Ecto neural progenitor cell (in vitro differentiated cells): ENCODE measurements at regions not wholly inside any gene's neighbourhood (a gene's known extent, or its start where the extent isn't known, plus 50 kb on each side); places are given as distances from the start of the nearest gene placed in this dataset.

ENCODE experiments used
- DNase-seq: peaks from one replicate; pipeline ENCODE4 v3.0.0-alpha.2; 2018; ENCODE audit warnings: low spot score

DNA sequence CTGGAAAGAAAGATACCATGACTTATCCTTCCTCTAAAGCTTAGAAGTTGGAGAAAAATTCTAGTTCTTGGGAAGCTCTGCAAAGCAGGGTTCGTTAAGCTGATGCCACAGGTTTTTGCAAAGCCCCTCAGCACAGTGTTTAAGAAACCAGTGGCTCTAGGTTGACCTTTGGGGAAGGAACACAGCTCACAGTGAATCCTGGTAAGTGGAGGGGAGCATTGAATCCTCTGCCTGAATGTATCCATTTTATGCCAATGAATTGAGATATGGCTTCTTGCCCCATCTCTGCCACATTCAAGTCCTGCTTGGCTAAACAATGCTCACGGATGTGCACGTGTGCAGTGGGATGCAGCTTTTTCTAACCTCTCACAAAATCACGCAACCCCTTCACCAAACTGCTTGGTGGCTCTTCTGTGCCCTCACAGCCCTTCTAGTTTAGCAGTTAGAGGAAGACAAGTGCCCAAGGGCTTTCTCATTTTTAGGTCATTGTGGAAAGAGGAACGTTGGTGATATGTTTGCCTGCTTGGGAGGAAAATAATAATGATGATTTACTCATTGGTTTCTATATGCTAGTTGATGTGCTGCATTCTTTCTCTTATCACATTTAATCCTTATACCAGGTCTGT, 111.3 kb downstream of the DAD1 start:
- DNase-seq = no peak

DNA sequence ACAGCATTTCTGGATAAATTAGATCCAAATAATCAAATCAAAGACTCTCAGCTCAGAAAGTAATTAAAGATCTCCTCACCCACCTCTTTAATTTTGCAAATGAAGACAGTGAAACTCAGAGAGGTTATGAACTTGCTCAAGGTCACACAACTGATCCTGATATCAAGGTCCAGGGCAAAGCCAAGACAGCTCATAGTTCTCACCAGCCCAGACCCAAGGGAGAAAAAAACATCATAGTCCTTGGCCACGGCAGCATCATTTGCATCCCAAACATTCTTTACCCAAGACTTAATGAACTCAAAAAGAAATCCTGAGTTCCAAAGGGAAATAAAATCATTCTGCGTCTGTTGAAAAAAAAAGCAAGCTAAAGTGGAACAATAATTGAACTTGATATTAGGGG, 112.1 kb downstream of the DAD1 start:
- DNase-seq = no peak

DNA sequence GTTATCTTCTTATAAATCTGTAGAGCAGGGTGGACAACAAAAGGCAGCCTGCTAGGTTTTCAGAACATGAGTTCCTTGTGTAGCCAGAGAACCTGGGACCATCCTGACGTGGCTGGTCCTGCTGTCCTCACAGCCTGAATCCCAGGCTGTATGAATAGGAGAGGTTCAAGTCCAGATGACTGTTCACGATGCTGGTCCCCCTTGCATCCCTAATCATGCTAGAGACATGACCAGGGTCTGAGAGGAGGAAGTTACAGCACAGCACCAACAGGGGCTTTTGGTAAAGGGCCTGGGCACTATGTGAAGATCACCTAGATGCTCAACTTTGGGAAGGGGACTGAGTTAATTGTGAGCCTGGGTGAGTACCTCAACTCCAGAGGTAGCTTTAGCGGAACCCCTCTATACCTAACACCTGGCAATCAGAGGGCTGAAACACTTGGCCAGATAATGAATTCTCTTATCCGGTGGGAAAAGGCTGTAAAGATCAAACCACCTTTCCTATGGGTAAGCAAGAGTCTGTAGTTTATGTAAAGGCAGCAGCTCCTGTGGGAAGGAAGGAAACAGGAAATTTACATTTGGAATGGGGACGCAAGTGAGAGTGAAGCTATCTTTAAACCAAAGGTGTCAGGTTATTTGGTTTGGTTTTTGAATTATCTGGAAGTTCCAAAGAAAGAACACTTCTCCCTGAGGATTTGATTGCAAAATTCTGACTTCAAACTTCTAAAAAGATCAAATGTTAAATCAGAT, 112.8 kb downstream of the DAD1 start:
- no peak for DNase-seq

DNA sequence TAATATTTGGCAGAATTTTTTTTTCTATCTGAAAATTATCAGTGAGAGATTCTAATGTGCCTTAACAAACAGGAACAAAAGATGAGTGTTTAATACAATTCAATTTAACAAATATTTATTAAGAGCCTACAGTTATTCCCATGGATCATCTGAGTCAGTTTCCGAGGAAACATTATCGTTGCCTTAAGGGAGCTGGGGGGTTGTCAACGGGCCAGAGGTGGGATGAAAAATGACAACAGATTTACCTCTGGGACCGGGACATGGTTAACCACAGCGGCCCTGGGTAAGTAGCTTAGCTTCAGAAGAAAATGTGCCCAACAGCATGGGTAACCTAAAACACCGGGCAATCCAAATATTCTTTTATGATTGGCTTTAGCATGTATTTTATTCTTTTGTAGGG, 113.6 kb downstream of the DAD1 start:
- no peak for DNase-seq

DNA sequence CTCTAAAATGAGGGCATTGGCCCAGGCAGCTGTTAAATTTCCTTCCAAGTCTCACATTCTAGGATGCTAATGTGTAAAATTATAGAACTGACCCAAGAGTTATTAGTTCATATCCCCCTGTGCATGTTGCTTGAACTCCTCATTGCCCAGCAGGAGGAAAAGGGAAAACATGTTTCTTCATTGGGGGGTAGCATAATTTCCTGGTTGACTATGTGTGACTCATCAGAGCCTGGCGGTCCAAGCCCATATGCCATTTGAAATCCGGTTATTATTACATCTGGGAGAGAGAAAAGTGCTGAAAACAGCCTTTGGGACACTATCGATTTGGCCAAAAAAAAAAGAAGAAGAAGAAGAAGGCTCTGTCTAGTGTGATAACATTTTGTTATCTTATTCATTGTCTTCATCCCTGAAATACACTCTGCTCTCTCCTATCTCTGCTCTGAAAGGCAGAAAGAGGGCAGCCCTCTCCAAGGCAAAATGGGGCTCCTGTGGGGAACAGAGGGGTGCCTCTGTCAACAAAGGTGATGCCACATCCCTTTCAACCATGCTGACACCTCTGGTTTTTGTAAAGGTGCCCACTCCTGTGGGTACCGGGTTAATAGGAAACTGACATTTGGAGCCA, 114.2 kb downstream of the DAD1 start:
- DNase-seq = no peak

DNA sequence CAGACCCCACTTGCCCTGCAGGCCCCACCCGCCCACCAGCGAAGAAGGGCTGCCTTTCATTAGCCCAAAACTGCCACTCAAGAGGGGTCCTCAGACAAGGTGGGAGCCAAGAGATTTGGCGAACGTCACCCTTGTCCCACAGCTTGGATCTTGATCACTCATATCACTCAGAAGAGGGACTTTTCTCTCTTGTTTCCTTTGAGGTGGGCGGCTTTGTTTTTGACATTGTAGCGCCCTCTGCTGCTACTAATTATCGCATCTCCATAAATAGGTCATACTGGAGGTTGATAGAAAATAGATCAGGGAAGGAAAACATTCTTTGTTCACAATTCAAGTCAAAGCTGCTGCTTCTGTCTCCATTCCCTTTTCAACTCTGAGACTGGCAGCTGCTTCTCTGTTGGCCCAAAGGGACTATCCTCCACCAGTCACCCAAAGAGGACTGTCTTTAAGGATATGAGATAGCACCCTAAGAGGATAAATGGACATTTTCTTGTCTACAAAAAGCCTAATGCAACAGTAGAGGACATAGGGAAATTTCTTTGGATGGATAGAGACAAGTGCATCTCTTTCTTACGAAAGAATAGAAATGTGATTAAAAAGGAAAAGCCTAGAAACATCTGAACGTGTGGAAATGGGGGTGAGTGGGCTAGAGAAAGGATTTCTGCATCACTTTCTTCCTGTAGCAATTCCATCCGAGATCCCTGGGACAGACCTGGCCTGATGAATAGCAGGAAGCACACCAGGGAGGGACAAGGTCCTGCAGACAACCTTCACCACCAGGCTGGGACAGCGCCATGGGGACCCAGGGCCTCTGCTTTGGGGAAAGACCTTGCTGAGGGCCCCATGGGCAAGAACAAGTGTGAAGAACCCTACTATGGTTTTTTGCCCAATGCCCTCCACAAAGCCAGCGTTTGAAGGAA, 115.8 kb downstream of the DAD1 start:
- DNase-seq = peak; percentile 60

DNA sequence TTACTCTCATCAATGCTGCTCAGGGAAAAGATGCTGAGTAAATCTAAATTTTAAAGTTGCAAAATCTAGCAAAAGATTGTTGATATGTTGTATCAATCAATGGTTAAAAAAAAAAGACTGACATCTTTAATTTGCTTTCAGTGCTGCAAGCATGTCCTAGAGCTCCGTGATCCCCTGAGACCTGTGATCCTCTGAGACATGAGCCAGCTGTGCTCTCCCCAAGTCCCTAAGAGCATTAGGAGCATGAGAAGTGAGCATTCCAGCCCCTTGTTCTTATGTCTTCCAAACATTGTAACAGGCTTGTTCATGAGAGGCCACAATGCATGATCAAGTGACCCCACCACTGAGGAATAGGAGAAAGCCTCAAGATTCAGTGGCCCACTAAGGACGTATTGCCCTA, 116.6 kb downstream of the DAD1 start:
- DNase-seq = no peak

DNA sequence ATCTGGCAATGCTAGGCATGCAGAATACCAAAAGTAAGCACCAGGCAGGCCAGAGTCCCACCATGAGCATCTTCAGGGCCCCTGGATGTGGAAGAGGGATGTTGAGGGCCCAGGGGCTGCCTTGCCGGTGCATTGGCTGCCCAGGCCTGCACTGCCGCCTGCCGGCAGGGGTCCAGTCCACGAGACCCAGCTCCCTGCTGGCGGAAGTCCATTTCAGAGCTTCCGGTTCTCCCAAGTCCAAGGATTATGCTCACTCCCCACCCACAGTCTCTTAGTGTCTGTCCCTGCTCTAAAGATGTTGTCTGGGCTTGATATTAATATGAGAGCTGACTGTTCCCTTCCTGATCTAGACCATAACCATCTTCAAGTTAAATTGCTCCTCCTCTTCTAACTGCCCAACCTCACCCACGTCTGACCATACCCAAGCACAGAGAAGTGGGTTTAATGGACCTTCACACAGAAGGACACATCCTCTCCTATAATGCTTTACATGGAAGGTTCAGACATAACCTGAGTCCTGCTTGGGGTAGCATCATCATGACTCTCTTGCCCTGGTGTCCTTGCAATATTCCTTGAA, 117.4 kb downstream of the DAD1 start:
- peak; percentile 66 for DNase-seq

DNA sequence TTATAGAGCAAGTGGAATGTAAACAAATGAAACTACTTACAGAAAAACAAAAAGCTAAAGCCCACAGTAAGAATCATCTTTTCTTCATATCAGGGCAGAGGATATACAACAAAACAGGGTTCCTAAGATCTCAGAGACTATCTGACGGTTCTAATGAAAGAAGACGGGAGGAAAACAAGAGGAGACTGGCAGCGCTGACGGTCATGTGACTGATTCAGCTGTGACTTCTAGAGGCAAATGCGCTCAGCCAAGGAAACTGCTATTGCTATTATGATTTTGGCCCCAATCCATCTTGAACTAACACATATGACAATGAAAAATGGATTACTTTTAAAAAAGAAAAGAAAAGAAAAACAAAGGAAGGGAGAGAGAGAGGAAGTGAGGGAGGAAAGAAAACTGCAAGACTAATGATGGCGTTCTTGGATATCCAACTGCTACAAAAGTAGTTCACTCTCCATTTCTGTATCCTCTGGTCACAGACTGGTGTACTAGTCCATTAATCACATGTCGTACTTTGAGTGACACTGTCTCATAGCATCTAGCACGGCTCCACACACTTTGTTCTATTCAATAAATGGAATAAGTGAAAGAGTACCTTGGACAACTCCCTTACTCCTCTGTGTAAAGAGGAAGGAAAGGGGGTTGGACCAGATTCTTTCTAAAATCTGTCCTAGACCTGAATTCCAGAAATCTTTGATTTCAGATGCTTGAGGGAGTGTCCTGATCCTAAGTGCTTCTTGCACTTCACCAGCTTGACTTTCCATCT, 119.3 kb downstream of the DAD1 start:
- no peak for DNase-seq

DNA sequence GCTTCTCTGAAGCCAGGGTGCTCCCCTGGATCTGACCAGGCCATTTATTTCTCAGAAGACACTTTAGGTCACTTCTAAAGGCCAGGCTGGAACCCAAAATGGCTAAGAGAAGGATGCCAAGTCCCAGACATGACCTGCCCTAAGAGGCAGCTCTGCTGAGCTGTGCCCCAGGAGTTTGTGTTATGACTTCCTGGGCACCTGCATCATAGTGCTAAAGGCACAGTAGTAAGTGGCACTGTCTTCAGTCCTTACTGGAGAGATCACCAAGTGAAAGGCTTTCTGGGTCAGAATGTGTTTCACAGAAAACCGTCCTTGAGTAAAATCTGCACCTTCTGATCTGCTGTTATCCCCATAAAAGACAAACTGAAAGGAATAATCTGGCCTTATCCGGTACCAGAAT, 120.2 kb downstream of the DAD1 start:
- DNase-seq = no peak

DNA sequence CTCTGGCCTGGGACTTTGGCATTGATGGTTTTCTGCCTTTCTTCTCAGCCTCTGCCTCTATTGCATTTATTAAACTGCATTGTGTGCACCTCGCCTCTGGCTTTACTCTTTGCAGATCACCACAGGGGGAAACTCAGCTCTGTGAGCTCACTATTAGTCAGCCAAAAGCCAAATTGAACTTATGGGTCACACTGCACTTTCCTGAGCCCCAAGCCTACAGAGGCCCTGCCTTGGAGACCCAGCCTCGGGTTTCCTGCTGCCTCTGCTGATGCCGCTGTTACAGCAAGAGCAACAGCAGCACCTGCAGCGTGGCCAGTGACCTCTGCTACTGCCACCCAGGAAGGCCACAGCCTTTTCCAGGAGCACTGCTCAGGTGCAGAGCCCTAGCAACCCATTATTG, 122.5 kb downstream of the DAD1 start:
- no peak for DNase-seq

DNA sequence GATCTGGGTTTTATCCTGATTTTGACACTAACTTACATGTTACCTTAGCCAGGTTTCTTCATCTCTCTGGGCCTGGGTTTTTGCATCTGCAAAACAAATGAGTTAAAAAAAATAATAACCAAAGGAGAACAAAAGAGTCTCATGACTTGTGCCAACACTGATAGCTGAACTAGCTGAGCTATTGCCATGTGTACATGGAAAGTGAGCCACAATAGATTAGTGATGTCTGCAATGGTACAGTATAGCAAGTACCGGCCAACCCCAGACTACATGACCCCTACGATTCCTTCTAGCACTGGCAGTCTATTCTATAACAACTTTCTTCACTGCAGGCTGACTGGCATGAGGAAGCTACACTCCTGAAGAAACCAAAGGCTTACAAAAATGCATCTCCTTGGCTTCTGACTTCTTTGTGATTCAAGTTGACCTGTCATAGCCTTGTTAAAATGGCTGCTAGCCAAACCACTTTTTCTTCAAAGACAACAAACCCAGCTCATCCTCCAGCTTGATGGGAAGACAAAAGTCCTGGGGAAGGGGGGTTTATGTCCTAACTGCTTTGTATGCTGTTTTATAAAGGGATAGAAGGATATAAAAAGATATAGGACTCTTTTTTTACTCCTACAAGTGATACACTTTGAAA, 123.7 kb downstream of the DAD1 start:
- no peak for DNase-seq

DNA sequence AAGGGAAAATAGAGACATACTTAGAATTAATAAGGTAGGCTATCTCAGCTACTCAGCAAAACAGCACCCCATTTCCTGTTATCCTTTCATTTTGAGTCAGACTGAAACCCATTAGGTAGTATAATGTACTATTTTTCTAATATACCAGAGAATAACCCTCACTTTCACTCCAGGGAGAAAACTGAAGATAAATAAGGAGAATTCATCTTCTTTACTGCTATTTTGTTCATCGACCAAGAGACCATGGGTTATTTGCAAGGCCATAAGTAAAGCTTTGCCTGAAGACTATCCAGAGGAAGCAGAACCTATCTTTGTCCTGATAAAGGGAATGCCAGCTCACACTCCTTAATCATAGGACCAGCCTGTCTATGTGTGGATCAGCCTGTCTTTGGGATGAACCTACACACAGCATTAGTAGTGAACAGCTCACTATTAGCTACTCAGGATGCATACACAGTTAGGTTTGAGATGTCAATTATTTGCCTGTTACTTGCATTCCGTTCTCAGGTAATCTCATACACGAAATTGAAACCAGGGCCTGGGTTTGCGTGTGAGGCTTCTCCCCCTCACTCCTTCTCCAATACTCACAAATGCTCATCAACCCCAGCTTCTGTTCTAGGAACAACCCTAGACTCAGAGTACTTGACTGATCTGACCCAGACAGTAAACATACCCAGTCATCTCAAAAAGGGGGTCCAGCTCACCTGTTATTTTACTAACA, 124.4 kb downstream of the DAD1 start:
- DNase-seq = no peak

DNA sequence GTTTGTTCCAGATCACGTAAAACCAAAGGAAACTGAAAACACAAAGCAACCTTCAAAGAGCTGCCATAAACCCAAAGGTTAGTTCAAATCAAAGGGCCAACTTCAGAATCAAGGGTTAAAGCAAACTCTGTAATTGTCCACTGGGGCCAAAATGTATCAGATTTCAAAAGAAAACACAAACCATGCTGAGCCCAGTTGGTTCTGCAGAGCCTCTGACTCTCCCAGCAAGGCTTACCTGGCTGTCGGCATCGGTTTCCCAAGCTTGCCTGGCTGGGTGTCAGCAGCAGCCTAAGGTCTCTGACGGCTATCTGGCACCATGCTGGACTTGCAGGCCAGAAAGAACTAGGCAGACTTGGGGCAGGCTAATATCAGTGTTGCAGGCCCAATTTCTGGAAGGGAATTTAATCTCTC, 125.3 kb downstream of the DAD1 start:
- no peak for DNase-seq

DNA sequence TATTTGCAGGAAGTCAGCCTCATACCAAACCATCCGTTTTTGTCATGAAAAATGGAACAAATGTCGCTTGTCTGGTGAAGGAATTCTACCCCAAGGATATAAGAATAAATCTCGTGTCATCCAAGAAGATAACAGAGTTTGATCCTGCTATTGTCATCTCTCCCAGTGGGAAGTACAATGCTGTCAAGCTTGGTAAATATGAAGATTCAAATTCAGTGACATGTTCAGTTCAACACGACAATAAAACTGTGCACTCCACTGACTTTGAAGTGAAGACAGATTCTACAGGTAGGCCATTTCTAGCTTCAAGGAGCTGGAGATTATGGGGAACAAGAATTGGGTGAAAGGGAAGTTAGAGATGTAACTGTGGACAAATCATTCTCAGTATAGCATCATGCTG, 126.1 kb downstream of the DAD1 start:
- DNase-seq = no peak

DNA sequence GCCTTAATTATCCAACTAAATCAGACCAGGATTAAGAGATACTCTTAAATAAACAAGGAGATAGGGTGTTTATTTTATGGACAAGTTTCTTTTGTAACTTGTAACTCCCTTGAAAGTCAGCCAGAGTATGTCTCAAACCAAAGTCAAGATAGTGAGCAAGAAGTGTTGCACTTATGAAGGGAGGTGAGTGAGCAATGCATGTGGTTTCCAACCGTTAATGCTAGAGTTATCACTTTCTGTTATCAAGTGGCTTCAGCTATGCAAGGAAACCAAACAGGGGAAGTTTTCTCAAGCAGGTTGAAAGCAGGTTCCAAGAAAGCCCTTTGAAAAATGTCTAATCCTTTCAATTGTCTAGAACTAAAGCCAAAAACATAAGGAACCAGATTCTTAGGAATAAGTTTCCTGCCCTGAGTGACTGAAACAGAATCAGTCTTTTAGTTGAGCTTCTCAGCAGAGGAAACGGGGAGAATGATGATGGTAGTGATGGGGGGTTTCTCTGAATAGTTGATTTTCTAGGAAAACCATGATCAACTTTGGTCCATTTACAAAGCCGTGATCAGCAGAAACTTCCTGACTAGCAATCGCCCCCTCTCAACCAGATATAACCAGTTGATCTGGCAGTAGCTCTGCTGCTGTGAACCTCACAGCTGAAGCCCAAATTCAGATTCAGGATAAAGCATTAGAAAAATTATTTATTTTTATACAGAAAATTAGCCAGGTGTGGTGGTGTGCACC, 128.4 kb downstream of the DAD1 start:
- no peak for DNase-seq

DNA sequence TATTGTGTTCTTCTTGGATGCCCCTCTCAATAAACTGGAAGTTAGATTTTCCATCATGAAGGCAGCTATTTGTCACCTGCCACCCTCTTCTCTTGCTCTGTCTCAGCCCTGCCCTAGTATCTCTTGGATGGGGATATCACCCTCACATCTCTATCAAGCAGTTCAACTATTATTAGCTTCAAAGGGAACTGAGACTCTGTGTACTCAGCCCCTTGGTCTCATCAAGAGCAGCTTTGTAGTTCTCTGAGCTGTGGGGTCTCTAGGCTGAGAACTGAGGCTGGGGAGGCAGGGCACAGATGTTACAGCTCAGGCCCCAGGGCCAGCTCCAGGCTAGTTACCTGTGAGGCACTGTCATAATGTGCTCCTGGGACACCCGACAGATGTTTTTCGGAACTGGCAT, 130.3 kb downstream of the DAD1 start:
- no peak for DNase-seq

DNA sequence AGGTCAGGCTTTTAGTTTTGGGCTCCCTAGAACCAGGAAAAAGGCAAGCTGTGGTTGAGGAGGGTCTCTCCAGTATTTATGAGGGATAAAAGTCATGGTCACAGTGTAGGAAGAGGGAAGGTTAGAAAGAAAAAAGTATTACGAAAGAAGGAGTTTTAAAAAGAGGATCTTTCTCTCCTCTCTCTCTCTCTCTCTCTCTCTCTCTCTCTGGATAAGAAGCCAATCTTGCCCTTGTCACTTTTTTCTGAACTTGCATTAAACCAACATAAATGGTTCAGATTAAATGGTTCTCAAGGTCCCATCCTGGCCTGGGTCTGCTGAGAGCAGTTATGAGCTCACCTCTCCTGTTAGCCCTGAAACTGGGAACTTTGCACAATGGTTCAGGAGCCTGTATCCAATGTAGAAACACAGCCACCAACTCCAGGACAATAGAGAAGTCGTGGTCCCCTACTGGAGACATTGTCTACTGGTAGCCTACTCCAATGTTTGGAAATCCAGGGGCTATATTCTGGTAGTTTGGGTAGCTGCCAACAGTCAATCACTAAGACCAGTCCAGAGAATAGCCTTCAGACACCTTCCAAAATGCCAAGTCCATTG, 131.9 kb downstream of the DAD1 start:
- DNase-seq = no peak

DNA sequence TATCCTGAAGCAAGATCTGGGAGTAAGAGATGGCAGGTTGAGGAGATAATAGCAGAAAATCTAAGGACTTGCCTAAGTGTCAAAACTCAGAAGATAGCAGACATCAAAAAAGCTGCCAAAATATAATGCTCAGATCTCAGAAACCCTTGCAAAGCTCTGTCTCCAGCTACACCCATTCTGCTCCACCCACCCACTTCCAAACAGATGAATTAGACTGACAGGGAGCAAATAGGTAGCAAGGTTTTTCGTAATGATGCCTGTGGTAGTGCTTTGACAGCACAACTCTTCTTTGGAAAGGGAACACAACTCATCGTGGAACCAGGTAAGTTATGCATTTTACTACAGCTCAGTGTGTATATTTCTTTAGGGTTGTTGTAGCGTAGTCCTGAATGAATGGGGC, 132.6 kb downstream of the DAD1 start:
- DNase-seq = no peak
